Ramos (cell line): ENCODE measurements at regions not wholly inside any gene's neighbourhood (a gene's known extent, or its start where the extent isn't known, plus 50 kb on each side); places are given as distances from the start of the nearest gene placed in this dataset.
"Not testable (repeated sequence)": the region's sequence is repeated elsewhere in the genome, so short reads cannot be mapped to it uniquely, and the experiment has no call there.

Experiments
- in situ Hi-C: fragments of 300-500 bp; cut with MboI; formaldehyde crosslinking; loops from one replicate; pipeline ENCODE4 v1.14.3; 2022; ENCODE audit warnings: low sequenced_read_pairs; ENCODE audit not compliant: unreplicated experiment

- in situ Hi-C loops, result no loop called here
Measured at GRCh38 chr14:58920230-58920629, 268.2 kb upstream of the DAAM1 start.

- in situ Hi-C loops, result not testable (repeated sequence)
Measured at GRCh38 chr14:58922201-58922940, 266.1 kb upstream of the DAAM1 start.

GRCh38 chr14:58923751-58924405, 264.6 kb upstream of the DAAM1 start:
- in situ Hi-C loops, result no loop called here

- in situ Hi-C loops, result no loop called here
Measured at GRCh38 chr14:58941629-58942028, 246.8 kb upstream of the DAAM1 start.

GRCh38 chr14:58942516-58942915, 246.0 kb upstream of the DAAM1 start:
- in situ Hi-C loops, result no loop called here

- in situ Hi-C loops, result no loop called here
Measured at GRCh38 chr14:58944343-58944967, 244.0 kb upstream of the DAAM1 start.

- in situ Hi-C loops, result no loop called here
Measured at GRCh38 chr14:58944968-58945356, 243.5 kb upstream of the DAAM1 start.

- in situ Hi-C loops, result no loop called here
Measured at GRCh38 chr14:58946431-58946830, 242.0 kb upstream of the DAAM1 start.

- in situ Hi-C loops, result no loop called here
Measured at GRCh38 chr14:58947156-58947555, 241.3 kb upstream of the DAAM1 start.

- in situ Hi-C loops, result no loop called here
Measured at GRCh38 chr14:58947814-58948445, 240.5 kb upstream of the DAAM1 start.

- in situ Hi-C loops, result no loop called here
Measured at GRCh38 chr14:58950555-58950954, 237.9 kb upstream of the DAAM1 start.

GRCh38 chr14:58951143-58951542, 237.3 kb upstream of the DAAM1 start:
- in situ Hi-C loops, result no loop called here

- in situ Hi-C loops, result no loop called here
Measured at GRCh38 chr14:58954052-58954451, 234.4 kb upstream of the DAAM1 start.

- in situ Hi-C loops, result no loop called here
Measured at GRCh38 chr14:58954901-58955861, 233.3 kb upstream of the DAAM1 start.

- in situ Hi-C loops, result no loop called here
Measured at GRCh38 chr14:58961045-58961731, 227.3 kb upstream of the DAAM1 start.

- in situ Hi-C loops, result no loop called here
Measured at GRCh38 chr14:58963873-58964597, 224.4 kb upstream of the DAAM1 start.

- in situ Hi-C loops, result no loop called here
Measured at GRCh38 chr14:58964598-58964928, 223.9 kb upstream of the DAAM1 start.

GRCh38 chr14:58965601-58966000, 222.9 kb upstream of the DAAM1 start:
- in situ Hi-C loops, result no loop called here

- in situ Hi-C loops, result no loop called here
Measured at GRCh38 chr14:58966997-58967396, 221.5 kb upstream of the DAAM1 start.
